ENCODE measurements at regions not wholly inside any gene's neighbourhood (a gene's known extent, or its start where the extent isn't known, plus 50 kb on each side); places are given as distances from the start of the nearest gene placed in this dataset.

GRCh38 chr10:28202941-28203352, 99.9 kb downstream of the MPP7 start (continued):
- TF ChIP-seq CTCF (IDR thresholded peaks at IDR 0.05) (no peak), FOXS1 (CRISPR knock-in tag; IDR thresholded peaks at IDR 0.05) (no peak), TP53 (CRISPR knock-in tag; IDR thresholded peaks at IDR 0.05) (no peak)

GRCh38 chr10:28201410-28202400, 101.2 kb downstream of the MPP7 start:
- CTCF ChIA-PET: interaction anchor here (1.4 kb wide), 1 partner anchor 192 kb away, joined by 4 read pairs; no protein-coding TSS in a partner anchor
- no peak for DNase-seq (ENCODE audit: low read depth in 1 of 2, low spot score in 1 of 2)
- Histone ChIP-seq H3K4me3 (no peak overlapping the region), H3K4me1 (no peaks in the 10 kb centered on the region), H3K9me3 (no peaks in the 10 kb centered on the region), H3K4me2 (no peak overlapping the region), H3K27ac (no peak overlapping the region)
- POLR2A ChIA-PET: no interaction called here
- TF ChIP-seq CBX2 (IDR thresholded peaks at IDR 0.05; ENCODE audit: borderline replicate concordance, low read depth): no peak
- TF ChIP-seq, protein P1, sequence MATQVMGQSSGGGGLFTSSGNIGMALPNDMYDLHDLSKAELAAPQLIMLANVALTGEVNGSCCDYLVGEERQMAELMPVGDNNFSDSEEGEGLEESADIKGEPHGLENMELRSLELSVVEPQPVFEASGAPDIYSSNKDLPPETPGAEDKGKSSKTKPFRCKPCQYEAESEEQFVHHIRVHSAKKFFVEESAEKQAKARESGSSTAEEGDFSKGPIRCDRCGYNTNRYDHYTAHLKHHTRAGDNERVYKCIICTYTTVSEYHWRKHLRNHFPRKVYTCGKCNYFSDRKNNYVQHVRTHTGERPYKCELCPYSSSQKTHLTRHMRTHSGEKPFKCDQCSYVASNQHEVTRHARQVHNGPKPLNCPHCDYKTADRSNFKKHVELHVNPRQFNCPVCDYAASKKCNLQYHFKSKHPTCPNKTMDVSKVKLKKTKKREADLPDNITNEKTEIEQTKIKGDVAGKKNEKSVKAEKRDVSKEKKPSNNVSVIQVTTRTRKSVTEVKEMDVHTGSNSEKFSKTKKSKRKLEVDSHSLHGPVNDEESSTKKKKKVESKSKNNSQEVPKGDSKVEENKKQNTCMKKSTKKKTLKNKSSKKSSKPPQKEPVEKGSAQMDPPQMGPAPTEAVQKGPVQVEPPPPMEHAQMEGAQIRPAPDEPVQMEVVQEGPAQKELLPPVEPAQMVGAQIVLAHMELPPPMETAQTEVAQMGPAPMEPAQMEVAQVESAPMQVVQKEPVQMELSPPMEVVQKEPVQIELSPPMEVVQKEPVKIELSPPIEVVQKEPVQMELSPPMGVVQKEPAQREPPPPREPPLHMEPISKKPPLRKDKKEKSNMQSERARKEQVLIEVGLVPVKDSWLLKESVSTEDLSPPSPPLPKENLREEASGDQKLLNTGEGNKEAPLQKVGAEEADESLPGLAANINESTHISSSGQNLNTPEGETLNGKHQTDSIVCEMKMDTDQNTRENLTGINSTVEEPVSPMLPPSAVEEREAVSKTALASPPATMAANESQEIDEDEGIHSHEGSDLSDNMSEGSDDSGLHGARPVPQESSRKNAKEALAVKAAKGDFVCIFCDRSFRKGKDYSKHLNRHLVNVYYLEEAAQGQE (IDR thresholded peaks at IDR 0.05): no peak
- no peak for TF ChIP-seq HEYL (CRISPR knock-in tag; IDR thresholded peaks at IDR 0.05)
- no peak for TF ChIP-seq MAFK (IDR thresholded peaks at IDR 0.05; ENCODE audit: partially characterized antibody)
- 44% methylated on average over 9 of the region's 9 CpGs for WGBS (ENCODE audit: missing lambda C conversion rate)
- no peak for ATAC-seq
- FAIRE-seq: no peak

GRCh38 chr10:28200775-28201174, 102.1 kb downstream of the MPP7 start:
- Histone ChIP-seq H3K4me2 (no peak overlapping the region), H3K4me1 (no peaks in the 10 kb centered on the region), H3K9me3 (no peaks in the 10 kb centered on the region), H3K27ac (no peak overlapping the region), H3K4me3 (no peak overlapping the region)
- CTCF ChIA-PET: no interaction called here
- TF ChIP-seq SREBF2 (IDR thresholded peaks at IDR 0.05): no peak
- no peak for TF ChIP-seq NFE2L2 (conservative IDR thresholded peaks at IDR 0.05; ENCODE audit: low read length)
- TF ChIP-seq SMC3 (IDR thresholded peaks at IDR 0.05): no peak
- TF ChIP-seq TP53 (CRISPR knock-in tag; IDR thresholded peaks at IDR 0.05): no peak
- no peak for TF ChIP-seq FOSB (CRISPR knock-in tag; IDR thresholded peaks at IDR 0.05)
- TF ChIP-seq CEBPB (IDR thresholded peaks at IDR 0.05): no peak
- TF ChIP-seq HEYL (CRISPR knock-in tag; IDR thresholded peaks at IDR 0.05): no peak
- TF ChIP-seq ZFP36 (IDR thresholded peaks at IDR 0.05; ENCODE audit: borderline replicate concordance, partially characterized antibody): no peak
- TF ChIP-seq, protein P2, sequence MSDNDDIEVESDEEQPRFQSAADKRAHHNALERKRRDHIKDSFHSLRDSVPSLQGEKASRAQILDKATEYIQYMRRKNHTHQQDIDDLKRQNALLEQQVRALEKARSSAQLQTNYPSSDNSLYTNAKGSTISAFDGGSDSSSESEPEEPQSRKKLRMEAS (IDR thresholded peaks at IDR 0.05): no peak
- TF ChIP-seq, protein P3, sequence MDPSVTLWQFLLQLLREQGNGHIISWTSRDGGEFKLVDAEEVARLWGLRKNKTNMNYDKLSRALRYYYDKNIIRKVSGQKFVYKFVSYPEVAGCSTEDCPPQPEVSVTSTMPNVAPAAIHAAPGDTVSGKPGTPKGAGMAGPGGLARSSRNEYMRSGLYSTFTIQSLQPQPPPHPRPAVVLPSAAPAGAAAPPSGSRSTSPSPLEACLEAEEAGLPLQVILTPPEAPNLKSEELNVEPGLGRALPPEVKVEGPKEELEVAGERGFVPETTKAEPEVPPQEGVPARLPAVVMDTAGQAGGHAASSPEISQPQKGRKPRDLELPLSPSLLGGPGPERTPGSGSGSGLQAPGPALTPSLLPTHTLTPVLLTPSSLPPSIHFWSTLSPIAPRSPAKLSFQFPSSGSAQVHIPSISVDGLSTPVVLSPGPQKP (IDR thresholded peaks at IDR 0.05; ENCODE audit: low read depth, low read length): no peak
- TF ChIP-seq KDM5A (IDR thresholded peaks at IDR 0.05): no peak
- TF ChIP-seq ATOH8 (CRISPR knock-in tag; IDR thresholded peaks at IDR 0.05; ENCODE audit: low read depth): no peak
- no peak for TF ChIP-seq EP300 (IDR thresholded peaks at IDR 0.05)
- no peak for TF ChIP-seq HDAC2 (IDR thresholded peaks at IDR 0.05)
- no peak for TF ChIP-seq USF2 (IDR thresholded peaks at IDR 0.05)
- TF ChIP-seq HOXA7 (CRISPR knock-in tag; IDR thresholded peaks at IDR 0.05): no peak
- TF ChIP-seq MYC (IDR thresholded peaks at IDR 0.05; ENCODE audit: borderline replicate concordance, low read length): no peak
- TF ChIP-seq NPAS2 (CRISPR knock-in tag; IDR thresholded peaks at IDR 0.05; ENCODE audit: borderline replicate concordance): no peak
- FAIRE-seq (no peak), DNase-seq (ENCODE audit: low read depth in 1 of 2, low spot score in 1 of 2) (no peak), ATAC-seq (no peak)
- POLR2A ChIA-PET: no interaction called here
- WGBS (ENCODE audit: missing lambda C conversion rate): 5% methylated on average over 1 of the region's 1 CpG
